DOHH2 (cell line): ENCODE measurements at regions not wholly inside any gene's neighbourhood (a gene's known extent, or its start where the extent isn't known, plus 50 kb on each side); places are given as distances from the start of the nearest gene placed in this dataset.

Experiments used
- H3F3A ChIP-seq: fragments of 200-600 bp; sonication (generic), shearing (Covaris generic); 2 replicates; pipeline ENCODE4 v1.6.0; 2016; ENCODE audit warnings: antibody characterized with exemption, mild to moderate bottlenecking; ENCODE audit not compliant: control insufficient read depth, insufficient read depth
- H3K27ac ChIP-seq: fragments of 200-600 bp; sonication (generic); 2 replicates; pipeline ENCODE4 v1.5.1; 2014; ENCODE audit warnings: low read depth, mild to moderate bottlenecking, low read length, moderate library complexity
- H3K27me3 ChIP-seq: fragments of 200-600 bp; sonication (generic); 2 replicates; pipeline ENCODE4 v1.6.1; 2014; ENCODE audit warnings: mild to moderate bottlenecking, low read length, mixed read lengths; ENCODE audit not compliant: control insufficient read depth
- H3K36me3 ChIP-seq: fragments of 200-600 bp; sonication (generic); 2 replicates; pipeline ENCODE4 v1.6.1; 2014; ENCODE audit warnings: mild to moderate bottlenecking, low read length, moderate library complexity, mixed read lengths; ENCODE audit not compliant: control insufficient read depth
- H3K4me1 ChIP-seq: fragments of 200-600 bp; sonication (generic); 2 replicates; pipeline ENCODE4 v1.6.1; 2014; ENCODE audit warnings: mild to moderate bottlenecking, low read length, mixed read lengths; ENCODE audit not compliant: control insufficient read depth
- H3K4me2 ChIP-seq: fragments of 200-600 bp; sonication (generic); 2 replicates; pipeline ENCODE4 v1.6.0; 2014; ENCODE audit warnings: mild to moderate bottlenecking, low read length, moderate library complexity
- H3K4me3 ChIP-seq: fragments of 200-600 bp; sonication (generic); 2 replicates; pipeline ENCODE4 v1.5.1; 2014; ENCODE audit warnings: mild to moderate bottlenecking, low read length, mixed read lengths
- H3K79me2 ChIP-seq: fragments of 200-600 bp; sonication (generic); 2 replicates; pipeline ENCODE4 v1.6.1; 2014; ENCODE audit warnings: mild to moderate bottlenecking, low read length, mixed read lengths; ENCODE audit not compliant: control insufficient read depth
- H3K9me2 ChIP-seq: fragments of 200-600 bp; sonication (generic); replicated peaks from 2 replicates; pipeline ENCODE4 v1.6.1; 2014; ENCODE audit warnings: mild to moderate bottlenecking, low read length, mixed read lengths; ENCODE audit not compliant: control insufficient read depth
- H3K9me3 ChIP-seq: fragments of 200-600 bp; sonication (generic); 2 replicates; pipeline ENCODE4 v1.6.1; 2014; ENCODE audit warnings: antibody characterized with exemption, low read length, mixed read lengths; ENCODE audit not compliant: control insufficient read depth, insufficient read depth
- H4K20me1 ChIP-seq: fragments of 200-600 bp; sonication (generic); 2 replicates; pipeline ENCODE4 v1.6.0; 2014; ENCODE audit warnings: low read depth, mild to moderate bottlenecking, antibody characterized with exemption, low read length, moderate library complexity; ENCODE audit not compliant: control insufficient read depth, insufficient read depth
- EZH2phosphoT487 ChIP-seq: fragments of 200-600 bp; sonication (generic); IDR thresholded peaks from 2 replicates; pipeline ENCODE4 v1.6.1; 2017; ENCODE audit warnings: borderline replicate concordance, mild to moderate bottlenecking, antibody characterized with exemption, low read length, moderate library complexity, mixed read lengths
- TF ChIP-seq, protein P1 (sequence below): fragments of 200-600 bp; sonication (generic); IDR thresholded peaks from one replicate; pipeline ENCODE4 v1.5.1; 2014; ENCODE audit warnings: antibody characterized with exemption, mild to moderate bottlenecking, low read depth, low read length; ENCODE audit not compliant: poor library complexity, severe bottlenecking

DNA sequence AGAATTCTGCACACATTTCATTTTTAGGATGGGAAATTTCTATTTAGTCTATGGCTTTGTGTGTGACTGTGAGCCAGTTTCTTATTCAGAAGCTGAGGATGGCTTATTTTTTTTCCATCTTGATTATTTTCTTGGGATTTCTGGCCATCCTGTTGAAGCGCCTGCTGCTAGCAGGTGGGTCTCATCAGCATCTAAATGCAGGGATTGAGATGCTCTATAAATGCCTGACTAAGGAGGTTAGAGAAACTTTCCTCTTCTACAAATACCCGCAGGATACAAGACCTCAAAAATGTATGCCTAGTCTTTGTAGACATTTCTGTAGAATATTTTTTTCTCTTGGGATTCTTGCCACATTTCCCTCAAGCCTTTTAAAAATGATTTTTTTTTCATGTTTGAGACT is 138.0 kb upstream of the CCN2 start:
- no peaks in the 10 kb centered on the region for H4K20me1 ChIP-seq
- no peaks in the 10 kb centered on the region for H3K9me3 ChIP-seq
- no peaks in the 10 kb centered on the region for H3F3A ChIP-seq
- no peak overlapping the region for H3K27ac ChIP-seq
- H3K36me3 ChIP-seq: no peaks in the 10 kb centered on the region
- no peaks in the 10 kb centered on the region for H3K79me2 ChIP-seq
- TF ChIP-seq, protein P1, sequence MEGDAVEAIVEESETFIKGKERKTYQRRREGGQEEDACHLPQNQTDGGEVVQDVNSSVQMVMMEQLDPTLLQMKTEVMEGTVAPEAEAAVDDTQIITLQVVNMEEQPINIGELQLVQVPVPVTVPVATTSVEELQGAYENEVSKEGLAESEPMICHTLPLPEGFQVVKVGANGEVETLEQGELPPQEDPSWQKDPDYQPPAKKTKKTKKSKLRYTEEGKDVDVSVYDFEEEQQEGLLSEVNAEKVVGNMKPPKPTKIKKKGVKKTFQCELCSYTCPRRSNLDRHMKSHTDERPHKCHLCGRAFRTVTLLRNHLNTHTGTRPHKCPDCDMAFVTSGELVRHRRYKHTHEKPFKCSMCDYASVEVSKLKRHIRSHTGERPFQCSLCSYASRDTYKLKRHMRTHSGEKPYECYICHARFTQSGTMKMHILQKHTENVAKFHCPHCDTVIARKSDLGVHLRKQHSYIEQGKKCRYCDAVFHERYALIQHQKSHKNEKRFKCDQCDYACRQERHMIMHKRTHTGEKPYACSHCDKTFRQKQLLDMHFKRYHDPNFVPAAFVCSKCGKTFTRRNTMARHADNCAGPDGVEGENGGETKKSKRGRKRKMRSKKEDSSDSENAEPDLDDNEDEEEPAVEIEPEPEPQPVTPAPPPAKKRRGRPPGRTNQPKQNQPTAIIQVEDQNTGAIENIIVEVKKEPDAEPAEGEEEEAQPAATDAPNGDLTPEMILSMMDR: no peak
- no peak for TF ChIP-seq EZH2phosphoT487
- H3K4me3 ChIP-seq: no peak overlapping the region
- peaks cover 5% of the 10 kb centered on the region; the same call in 1 of the 2 replicates for H3K4me1 ChIP-seq
- H3K9me2 ChIP-seq: no peaks in the 10 kb centered on the region
- no peaks in the 10 kb centered on the region for H3K27me3 ChIP-seq
- H3K4me2 ChIP-seq: no peak overlapping the region

DNA sequence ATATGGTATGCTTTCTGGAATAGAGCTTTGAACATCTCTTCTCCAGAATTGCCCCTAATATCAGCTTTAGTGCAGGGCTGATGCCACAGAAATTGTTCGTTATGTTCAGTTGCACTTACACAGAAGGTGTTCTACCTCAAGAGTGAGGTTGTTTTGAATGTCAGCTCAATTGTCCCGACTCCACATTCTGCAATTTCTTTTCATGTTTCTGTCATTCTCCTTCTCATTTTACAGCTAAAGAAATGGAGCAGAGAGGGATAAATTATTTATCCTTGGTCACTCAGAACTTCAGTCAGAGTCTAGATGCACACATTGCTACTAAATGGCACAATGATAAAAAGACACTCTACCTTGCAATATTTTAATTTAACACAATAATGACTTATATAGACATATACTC is 137.0 kb upstream of the CCN2 start:
- H3K9me3 ChIP-seq: no peaks in the 10 kb centered on the region
- H3K36me3 ChIP-seq: no peaks in the 10 kb centered on the region
- no peak overlapping the region for H3K4me2 ChIP-seq
- no peaks in the 10 kb centered on the region for H4K20me1 ChIP-seq
- no peaks in the 10 kb centered on the region for H3K27me3 ChIP-seq
- no peaks in the 10 kb centered on the region for H3F3A ChIP-seq
- H3K27ac ChIP-seq: no peak overlapping the region
- no peaks in the 10 kb centered on the region for H3K79me2 ChIP-seq
- H3K9me2 ChIP-seq: no peaks in the 10 kb centered on the region
- no peak overlapping the region for H3K4me3 ChIP-seq
- no peak for TF ChIP-seq EZH2phosphoT487
- TF ChIP-seq, protein P1: no peak
- H3K4me1 ChIP-seq: peaks cover 5% of the 10 kb centered on the region; the same call in 1 of the 2 replicates

DNA sequence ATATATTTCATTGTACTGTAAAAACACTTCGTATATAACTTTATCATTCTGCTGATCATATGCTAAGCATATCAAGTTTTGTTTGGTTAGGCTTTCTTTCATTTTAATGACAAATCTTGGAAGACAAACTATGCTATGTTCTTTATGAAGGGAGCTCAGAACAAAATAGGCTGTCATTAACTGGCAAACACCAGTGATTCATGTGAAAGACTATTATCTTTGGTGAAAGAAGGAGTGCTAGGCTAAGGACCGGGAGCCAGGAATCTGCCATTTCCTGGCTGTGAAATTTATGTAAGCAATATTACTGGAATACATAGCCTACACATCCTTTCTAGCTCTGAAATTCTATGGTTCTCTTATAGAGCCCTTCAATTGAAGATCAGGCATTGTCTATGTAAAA is 136.2 kb upstream of the CCN2 start:
- H3K4me1 ChIP-seq: peaks cover 5% of the 10 kb centered on the region; the same call in 1 of the 2 replicates
- no peak for TF ChIP-seq EZH2phosphoT487
- TF ChIP-seq, protein P1: no peak
- no peaks in the 10 kb centered on the region for H3K27me3 ChIP-seq
- H3K4me3 ChIP-seq: no peak overlapping the region
- no peak overlapping the region for H3K4me2 ChIP-seq
- no peaks in the 10 kb centered on the region for H3K9me2 ChIP-seq
- H3F3A ChIP-seq: no peaks in the 10 kb centered on the region
- no peaks in the 10 kb centered on the region for H3K79me2 ChIP-seq
- no peaks in the 10 kb centered on the region for H3K36me3 ChIP-seq
- H3K9me3 ChIP-seq: no peaks in the 10 kb centered on the region
- H3K27ac ChIP-seq: no peak overlapping the region
- H4K20me1 ChIP-seq: no peaks in the 10 kb centered on the region
